Ascending aorta (tissue), 2 donors: ENCODE measurements at regions not wholly inside any gene's neighbourhood (a gene's known extent, or its start where the extent isn't known, plus 50 kb on each side); places are given as distances from the start of the nearest gene placed in this dataset.
"Not testable (repeated sequence)": the region's sequence is repeated elsewhere in the genome, so short reads cannot be mapped to it uniquely, and the experiment has no call there.

ENCODE experiments used
- DNase-seq, 2 donors: peaks; one replicate each; pipeline ENCODE4 v3.0.0-alpha.2; 2019; ENCODE audit warnings: low spot score in 2 of 2
- H3K27ac ChIP-seq, 2 donors: fragments of 200-600 bp; sonication (generic); one replicate each; pipeline ENCODE4 v1.5.1; 2016 to 2017; ENCODE audit warnings: mild to moderate bottlenecking in 1 of 2
- H3K27me3 ChIP-seq: fragments of 200-600 bp; sonication (generic); one replicate; pipeline ENCODE4 v1.5.1; 2017
- H3K36me3 ChIP-seq, 2 donors: fragments of 200-600 bp; sonication (generic); one replicate each; pipeline ENCODE4 v1.5.1; 2016
- H3K4me1 ChIP-seq, 2 donors: fragments of 200-600 bp; sonication (generic); one replicate each; pipeline ENCODE4 v1.5.1; 2016 to 2017; ENCODE audit warnings: mild to moderate bottlenecking in 1 of 2
- H3K4me3 ChIP-seq, 2 donors: fragments of 200-600 bp; sonication (generic); one replicate each; pipeline ENCODE4 v1.5.1; 2016 to 2017; ENCODE audit warnings: mild to moderate bottlenecking in 1 of 2
- H3K9me3 ChIP-seq, 2 donors: fragments of 200-600 bp; sonication (generic); one replicate each; pipeline ENCODE4 v1.5.1; 2016
- intact Hi-C: fragments of 100-400 bp; cut with DNase I; formaldehyde crosslinking; loops from one replicate; pipeline ENCODE4 v1.15.1; 2023
- TF ChIP-seq, protein P1 (sequence below), 3 experiments: fragments of 200-600 bp in 2 of 3; fragments of 450-650 bp in 1 of 3; sonication (generic) in 2 of 3; IDR thresholded peaks; one replicate each; pipeline ENCODE4 v1.5.1; 2016 to 2019; ENCODE audit warnings: antibody characterized with exemption in 3 of 3, mild to moderate bottlenecking in 1 of 3, moderate library complexity in 1 of 3

DNA sequence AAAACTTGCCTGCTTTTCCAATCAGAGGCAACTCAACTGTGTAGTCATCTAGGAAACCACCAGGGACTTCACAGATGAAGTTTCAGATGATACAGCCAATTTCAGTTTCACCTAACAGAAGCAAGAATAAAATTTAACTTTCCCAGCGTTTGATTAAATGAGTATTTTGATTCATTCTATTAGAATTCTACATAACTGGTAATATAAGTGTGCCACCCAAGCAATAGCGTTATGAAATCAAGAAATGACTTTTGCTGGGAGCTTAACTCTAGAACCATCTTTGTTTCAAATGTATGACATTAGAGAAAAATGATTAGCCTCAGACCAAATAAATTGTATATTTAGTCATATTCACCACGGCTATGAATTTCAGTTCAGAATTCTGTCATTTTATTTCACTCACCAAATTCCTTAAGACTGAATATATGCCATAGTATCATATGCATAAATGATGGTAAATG is 239.3 kb downstream of the NRIP1 start:
- DNase-seq, result no peak
- no peak overlapping the region for H3K4me3 ChIP-seq
- intact Hi-C loops, result no loop called here
- TF ChIP-seq, protein P1, sequence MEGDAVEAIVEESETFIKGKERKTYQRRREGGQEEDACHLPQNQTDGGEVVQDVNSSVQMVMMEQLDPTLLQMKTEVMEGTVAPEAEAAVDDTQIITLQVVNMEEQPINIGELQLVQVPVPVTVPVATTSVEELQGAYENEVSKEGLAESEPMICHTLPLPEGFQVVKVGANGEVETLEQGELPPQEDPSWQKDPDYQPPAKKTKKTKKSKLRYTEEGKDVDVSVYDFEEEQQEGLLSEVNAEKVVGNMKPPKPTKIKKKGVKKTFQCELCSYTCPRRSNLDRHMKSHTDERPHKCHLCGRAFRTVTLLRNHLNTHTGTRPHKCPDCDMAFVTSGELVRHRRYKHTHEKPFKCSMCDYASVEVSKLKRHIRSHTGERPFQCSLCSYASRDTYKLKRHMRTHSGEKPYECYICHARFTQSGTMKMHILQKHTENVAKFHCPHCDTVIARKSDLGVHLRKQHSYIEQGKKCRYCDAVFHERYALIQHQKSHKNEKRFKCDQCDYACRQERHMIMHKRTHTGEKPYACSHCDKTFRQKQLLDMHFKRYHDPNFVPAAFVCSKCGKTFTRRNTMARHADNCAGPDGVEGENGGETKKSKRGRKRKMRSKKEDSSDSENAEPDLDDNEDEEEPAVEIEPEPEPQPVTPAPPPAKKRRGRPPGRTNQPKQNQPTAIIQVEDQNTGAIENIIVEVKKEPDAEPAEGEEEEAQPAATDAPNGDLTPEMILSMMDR (IDR thresholded peaks at IDR 0.05), result no peak
- H3K27me3 ChIP-seq, result no peaks in the 10 kb centered on the region
- no peaks in the 10 kb centered on the region for H3K9me3 ChIP-seq
- no peaks in the 10 kb centered on the region for H3K36me3 ChIP-seq
- H3K27ac ChIP-seq, result no peak overlapping the region
- H3K4me1 ChIP-seq, result no peaks in the 10 kb centered on the region

DNA sequence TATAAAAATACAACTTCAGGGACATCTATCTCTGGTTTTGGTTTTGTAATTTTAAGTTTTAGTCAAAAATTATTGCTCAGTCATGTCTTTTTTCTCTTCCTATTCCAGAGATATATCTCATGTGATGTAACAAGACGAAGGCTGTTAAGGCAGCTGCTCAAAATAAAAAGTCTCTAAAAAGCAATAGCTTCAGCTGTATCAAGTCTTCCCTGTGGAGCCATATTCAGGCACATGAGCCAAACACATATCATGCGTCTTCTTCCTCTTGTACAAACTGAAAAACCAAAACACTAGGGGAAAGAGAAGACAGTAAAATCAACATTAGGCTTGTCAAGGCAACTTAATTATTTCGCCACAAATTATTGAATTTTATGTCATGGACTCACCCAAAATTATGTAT is 240.7 kb downstream of the NRIP1 start:
- H3K36me3 ChIP-seq, result no peaks in the 10 kb centered on the region
- no peaks in the 10 kb centered on the region for H3K27me3 ChIP-seq
- no peaks in the 10 kb centered on the region for H3K4me1 ChIP-seq
- no peak overlapping the region for H3K27ac ChIP-seq
- intact Hi-C loops, result no loop called here
- no peak overlapping the region for H3K4me3 ChIP-seq
- H3K9me3 ChIP-seq, result no peaks in the 10 kb centered on the region
- TF ChIP-seq, protein P1 (IDR thresholded peaks at IDR 0.05), result no peak
- DNase-seq, result no peak

DNA sequence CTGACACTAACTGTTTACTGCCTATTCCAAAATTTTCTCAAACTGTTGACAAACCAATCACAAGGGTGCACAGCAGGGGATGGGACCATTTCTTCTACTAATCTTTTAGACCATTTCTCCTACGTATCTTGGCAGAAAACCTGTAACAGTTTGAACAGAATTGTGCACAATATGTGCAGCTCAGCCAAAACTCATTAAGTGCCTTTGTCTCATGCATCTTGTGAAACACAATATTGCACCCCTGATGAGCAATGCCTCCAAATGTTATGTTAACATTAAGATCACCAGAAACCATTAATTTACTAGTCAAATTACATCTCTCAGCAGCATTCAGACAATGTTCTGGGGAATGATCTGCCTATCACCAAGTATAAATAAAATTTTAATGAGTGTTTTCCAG is 247.5 kb downstream of the NRIP1 start:
- H3K9me3 ChIP-seq, result no peaks in the 10 kb centered on the region
- no peak for DNase-seq
- no peaks in the 10 kb centered on the region for H3K36me3 ChIP-seq
- no peaks in the 10 kb centered on the region for H3K27me3 ChIP-seq
- H3K4me1 ChIP-seq, result no peaks in the 10 kb centered on the region
- intact Hi-C loops, result no loop called here
- TF ChIP-seq, protein P1 (IDR thresholded peaks at IDR 0.05), result no peak
- H3K4me3 ChIP-seq, result no peak overlapping the region
- H3K27ac ChIP-seq, result no peak overlapping the region

DNA sequence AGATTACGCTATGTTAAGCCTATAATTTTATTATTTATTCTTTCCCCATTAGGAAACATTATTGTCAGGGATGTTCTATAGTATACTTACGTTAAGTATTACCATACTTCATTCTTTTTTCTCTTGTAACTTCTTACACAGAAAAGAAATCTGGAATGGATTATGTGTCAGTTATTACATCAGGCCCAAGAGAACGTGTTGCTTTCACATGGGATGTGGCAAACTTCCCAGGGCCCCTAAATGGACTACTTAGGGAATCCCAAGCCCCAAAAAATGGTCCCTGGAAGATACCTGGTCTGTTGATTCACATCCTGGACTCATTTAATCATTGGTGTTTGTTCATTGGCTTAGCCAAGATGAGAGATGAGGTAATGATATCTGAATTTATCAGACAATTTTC is 249.8 kb downstream of the NRIP1 start:
- DNase-seq, result no peak
- intact Hi-C loops, result no loop called here
- Histone ChIP-seq H3K4me3 (no peak overlapping the region), H3K36me3 (no peaks in the 10 kb centered on the region), H3K4me1 (no peaks in the 10 kb centered on the region), H3K27ac (no peak overlapping the region), H3K9me3 (no peaks in the 10 kb centered on the region), H3K27me3 (no peaks in the 10 kb centered on the region)
- TF ChIP-seq, protein P1 (IDR thresholded peaks at IDR 0.05), result no peak

DNA sequence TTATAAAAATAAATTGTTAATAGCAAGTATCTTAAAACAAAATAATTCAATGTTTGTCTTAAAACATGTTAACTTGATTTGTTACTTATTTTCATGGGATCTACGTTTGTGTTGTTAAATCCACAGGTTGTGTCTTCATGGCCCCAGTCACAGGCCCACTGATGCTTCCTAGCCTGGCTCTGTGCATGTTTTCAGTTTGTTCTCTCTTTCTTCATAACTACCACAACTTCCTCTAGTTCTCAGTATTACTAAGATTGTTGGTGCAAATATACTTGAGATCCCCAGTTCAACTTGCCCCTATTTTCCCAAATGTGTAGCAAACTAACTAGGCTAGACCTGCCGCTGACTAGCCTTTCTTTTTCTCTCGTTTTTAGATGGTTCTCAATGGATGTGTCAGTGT is 250.5 kb downstream of the NRIP1 start:
- intact Hi-C loops, result no loop called here
- H3K27me3 ChIP-seq, result no peaks in the 10 kb centered on the region
- H3K4me3 ChIP-seq, result no peak overlapping the region
- H3K27ac ChIP-seq, result no peak overlapping the region
- TF ChIP-seq, protein P1 (IDR thresholded peaks at IDR 0.05), result no peak
- H3K4me1 ChIP-seq, result no peaks in the 10 kb centered on the region
- no peaks in the 10 kb centered on the region for H3K9me3 ChIP-seq
- H3K36me3 ChIP-seq, result no peaks in the 10 kb centered on the region
- DNase-seq, result no peak

DNA sequence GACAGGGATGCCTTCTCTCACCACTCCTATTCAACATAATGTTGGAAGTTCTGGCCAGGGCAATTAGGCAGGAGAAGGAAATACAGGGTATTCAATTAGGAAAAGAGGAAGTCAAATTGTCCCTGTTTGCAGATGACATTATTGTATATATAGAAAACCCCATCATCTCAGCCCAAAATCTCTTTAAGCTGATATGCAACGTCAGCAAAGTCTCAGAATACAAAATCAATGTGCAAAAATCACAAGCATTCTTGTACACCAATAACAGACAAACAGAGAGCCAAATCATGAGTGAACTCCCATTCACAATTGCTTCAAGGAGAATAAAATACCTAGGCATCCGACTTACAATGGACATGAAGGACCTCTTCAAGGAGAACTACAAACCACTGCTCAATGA is 258.1 kb upstream of the SAMSN1 start:
- H3K36me3 ChIP-seq, H3K27ac ChIP-seq, intact Hi-C loops, H3K4me1 ChIP-seq, H3K9me3 ChIP-seq, H3K27me3 ChIP-seq, H3K4me3 ChIP-seq, DNase-seq: not testable (repeated sequence)
